Limb (tissue), 2 donors: ENCODE measurements at regions not wholly inside any gene's neighbourhood (a gene's known extent, or its start where the extent isn't known, plus 50 kb on each side); places are given as distances from the start of the nearest gene placed in this dataset.
A peak's percentile ranks its signal among the peaks of the same experiment; 100 is the strongest.
"Not testable (repeated sequence)": the region's sequence is repeated elsewhere in the genome, so short reads cannot be mapped to it uniquely, and the experiment has no call there.

Experiments used
- DNase-seq, 2 donors: peaks; one replicate each; pipeline ENCODE4 v3.0.0-alpha.2; 2016; ENCODE audit errors: extremely low spot score in 2 of 2

DNA sequence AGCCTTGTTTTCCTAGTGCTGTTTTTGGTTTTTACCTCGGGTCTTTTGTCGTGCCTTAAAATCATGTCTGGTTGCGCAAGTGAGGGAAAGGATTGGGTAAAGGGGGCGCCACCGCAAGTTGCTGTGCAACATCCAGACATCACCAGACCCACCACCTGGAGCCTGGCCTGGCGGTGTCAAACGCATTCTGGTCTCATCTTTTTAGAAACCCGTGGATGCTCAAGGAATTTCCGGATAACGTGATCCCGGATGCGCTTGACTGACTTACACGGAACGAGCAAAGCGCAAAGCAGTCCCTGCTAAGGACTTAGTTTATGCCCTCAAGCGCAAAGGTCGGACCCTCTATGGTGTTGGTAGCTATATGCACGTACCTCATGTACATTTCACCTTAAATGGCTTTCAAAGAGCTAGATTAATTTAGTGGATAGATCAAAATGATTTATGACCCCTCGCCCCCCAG lies 105.2 kb downstream of the OR2B2 start:
- DNase-seq = peak in 1 of 2 donors; percentile 69

DNA sequence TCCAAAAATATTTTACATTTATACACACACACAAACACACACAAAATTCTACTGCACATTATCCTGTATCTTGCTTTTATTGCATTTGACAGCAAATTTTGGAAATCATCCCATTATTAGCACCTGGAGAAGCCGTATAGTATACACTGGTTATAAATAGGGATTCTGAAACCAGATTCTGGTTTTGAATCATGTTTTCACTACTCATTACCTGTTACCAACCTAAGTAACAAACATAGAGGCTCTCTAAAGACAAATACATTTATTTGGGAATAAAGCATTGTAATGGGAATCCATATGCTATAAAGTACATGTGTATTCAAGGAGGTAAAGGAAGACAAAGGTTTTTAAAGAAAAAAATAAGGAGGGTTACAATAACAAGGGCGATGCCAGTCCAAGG lies 106.8 kb downstream of the OR2B2 start:
- DNase-seq = no peak

DNA sequence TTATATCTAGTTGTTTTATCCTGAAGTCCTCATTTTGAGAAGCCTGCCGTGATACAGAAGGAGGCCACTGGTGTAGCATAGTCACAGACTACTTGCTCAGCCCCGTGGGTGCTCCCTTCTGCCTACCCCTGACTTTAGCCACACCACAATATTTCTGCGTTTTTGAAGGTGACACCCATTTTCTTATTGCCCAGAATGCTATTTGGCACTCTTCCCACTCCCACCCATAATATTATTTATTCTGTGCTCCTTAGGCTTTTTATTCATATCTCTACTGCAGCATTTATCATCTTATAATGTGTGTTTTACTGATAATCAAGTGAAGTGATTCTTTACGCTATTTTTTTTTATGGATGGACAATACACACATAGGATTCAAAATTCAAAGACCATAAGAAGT lies 107.3 kb downstream of the OR2B2 start:
- no peak for DNase-seq

DNA sequence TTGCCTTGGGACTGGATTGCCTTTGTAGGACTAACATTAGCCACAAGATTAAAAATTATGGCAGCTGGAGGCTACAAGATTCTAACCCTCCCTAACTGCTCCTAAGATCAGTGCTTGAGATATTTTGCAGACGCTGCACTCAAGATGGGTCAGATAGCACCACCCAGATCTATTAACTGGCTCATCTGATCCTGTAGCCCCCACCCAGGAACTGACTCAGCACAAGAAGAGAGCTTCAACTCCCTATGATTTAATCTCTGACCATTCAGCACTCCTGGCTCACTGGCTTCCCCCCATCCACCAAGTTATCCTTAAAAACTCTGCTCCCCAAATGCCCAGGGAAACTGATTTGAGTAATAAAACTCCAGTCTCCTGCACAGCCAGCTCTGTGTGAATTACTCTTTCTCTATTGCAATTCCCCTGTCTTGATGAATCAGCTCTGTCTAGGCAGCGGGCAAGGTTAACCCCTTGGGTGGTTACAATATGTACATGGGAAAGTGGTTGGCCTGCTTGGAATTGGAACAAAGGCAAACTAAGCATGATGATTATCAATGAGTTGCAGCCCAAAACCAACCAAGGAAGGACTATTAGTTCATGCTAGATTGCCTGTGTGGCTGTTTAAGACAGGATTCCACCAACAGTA lies 111.3 kb downstream of the OR2B2 start:
- DNase-seq = no peak

DNA sequence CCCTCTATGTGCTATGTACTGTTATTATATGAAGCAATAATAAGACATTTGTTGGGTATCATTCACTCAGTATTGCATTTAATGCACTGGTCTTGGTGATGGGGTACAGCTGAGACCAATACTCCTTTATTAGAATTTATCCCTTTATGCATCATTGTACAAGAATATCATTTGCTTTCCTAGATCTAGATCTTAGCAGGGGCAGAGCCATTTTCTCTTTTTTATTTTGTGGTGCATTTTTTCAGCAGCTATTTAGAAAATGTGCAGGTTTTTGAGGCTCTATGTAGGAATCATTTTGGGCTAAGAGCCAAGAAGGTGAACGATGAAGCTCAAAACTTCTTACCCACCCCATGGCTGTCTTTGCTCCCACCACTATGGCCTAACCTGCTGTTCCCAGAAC lies 114.2 kb downstream of the OR2B2 start:
- no peak for DNase-seq

DNA sequence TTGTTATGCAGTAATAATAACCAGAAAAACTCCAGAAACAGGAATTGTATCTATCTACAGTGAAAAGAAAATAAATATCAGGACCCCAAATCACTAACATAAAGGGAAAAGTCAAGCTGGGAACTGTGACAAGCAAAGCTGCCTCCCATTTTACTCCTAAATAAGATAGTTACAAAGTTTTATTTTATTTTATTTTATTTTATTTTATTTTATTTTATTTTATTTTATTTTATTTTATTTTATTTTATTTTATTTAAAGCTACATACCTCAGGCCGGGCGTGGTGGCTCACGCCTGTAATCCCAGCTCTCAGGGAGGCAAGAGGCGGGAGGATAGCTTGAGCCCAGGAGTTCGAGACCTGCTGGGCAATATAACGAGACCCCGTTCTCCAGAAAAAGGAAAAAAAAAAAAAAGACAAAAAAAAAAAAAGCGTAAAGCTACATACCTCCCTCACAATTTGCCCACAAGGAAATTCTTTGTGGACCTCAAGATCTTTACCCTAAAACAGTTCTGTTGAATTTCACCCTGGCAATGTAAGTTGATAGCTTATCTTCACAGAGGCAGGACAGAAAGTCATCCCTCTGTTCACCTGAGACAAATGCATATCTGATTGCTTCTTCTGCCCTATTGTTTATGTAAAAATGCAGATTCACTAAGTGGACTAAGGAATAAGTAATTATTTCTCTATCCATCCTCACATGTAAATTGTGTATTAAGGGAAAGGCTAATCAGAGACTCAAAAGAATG lies 115.3 kb downstream of the OR2B2 start:
- DNase-seq = not testable (repeated sequence)

DNA sequence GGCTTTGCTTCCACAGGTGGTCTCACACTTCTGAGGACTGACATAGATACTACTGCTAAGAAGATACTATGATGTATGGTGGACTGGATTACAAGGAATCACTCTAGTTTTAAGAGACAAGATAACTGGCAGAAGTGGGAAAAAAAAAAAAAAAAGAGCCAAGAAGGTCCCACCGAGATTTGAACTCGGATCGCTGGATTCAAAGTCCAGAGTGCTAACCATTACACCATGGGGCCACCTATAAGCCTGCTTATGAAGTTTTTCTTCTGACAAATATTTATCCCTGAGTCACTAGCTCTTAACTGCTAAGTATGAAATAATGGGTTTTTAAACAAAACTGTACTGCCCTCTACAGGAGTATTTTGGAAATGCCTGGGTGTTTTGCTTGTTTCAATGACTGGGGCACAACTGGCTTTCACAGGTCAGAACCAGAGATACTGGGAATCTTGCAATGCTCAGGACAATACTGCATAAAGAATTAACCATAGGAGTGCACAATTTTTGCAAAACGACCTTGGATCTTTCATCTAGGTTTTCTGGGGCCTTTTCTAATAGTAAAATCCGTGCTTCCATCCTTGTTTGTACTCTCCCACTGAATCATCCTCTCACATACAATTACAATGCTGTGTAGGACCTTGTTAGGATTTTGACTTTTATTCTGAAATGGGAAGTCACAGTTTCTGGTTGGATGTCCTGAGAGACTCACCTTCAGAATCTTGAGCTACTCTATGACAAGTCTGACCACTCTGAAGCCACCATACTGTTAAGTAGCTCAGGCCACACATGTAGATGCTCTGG lies 116.3 kb downstream of the OR2B2 start:
- DNase-seq = peak; percentile 56 to 86

DNA sequence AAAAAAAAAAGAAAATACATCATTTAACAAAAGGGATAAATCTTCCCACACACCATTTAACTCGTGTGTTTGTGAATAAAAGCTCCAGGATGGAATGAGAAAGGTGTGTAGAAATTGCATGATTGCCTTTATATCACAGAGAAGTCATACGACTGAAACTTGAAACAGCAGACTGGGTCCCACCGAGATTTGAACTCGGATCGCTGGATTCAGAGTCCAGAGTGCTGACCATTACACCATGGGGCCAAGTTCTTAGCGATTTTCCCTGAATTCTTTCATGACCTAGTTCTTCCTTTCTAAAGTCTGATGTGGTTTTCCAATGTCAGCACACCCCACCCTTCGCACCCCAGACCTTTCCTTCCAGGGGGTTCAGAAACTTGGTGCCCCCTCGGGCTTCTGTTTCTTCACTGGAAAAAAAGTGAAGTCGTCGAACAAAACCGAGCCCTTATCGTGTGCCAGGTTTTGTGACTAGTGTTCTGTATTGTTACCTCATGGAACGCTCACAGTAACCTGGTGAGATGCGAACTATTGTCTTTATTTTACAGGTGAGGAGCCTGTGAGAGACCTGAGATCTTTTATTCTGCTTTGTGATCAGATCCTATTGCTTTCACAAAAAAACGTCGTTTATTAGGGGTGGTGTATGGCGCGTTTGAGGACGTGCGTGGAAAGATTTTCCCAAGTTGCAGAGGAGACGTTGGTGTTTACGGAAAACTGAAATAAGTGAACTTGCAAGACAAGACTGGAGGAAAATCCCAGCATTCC lies 120.8 kb downstream of the OR2B2 start:
- DNase-seq = peak; percentile 67 to 72

DNA sequence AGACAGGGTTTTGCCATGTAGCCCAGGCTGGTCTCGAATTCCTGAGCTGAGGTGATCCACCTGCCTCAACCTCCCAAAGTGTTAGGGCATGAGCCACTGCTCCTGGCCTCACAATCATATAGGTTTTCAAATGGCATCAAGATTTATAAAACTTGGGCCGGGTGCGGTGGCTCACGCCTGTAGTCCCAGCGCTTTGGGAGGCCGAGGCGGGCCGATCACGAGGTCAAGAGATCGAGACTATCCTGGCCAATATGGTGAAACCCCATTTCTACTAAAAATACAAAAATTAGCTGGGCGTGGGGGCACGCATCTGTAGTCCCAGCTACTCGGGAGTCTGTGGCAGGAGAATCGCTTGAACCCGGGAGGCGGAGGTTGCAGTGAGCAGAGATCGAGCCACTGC lies 123.8 kb downstream of the OR2B2 start:
- DNase-seq = not testable (repeated sequence)

DNA sequence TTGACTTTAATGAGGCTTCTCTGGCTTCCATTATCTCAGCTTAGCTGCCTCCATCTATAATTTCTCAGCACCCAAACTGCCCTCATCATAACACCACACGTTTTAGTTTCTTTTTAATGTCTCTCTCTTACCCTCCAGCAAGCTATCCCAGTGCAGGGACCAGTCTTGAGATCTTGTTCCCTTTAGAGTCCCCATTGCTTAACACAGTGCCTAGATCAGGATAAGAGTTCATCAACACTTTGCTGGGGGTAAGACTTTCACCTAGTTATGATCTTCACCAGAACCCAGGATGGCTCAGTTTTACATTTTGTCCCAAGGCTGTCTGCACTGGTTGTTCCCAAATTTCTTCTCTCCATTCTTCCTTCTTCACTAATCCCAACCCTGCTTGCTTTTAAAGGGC lies 126.1 kb downstream of the OR2B2 start:
- DNase-seq = no peak

DNA sequence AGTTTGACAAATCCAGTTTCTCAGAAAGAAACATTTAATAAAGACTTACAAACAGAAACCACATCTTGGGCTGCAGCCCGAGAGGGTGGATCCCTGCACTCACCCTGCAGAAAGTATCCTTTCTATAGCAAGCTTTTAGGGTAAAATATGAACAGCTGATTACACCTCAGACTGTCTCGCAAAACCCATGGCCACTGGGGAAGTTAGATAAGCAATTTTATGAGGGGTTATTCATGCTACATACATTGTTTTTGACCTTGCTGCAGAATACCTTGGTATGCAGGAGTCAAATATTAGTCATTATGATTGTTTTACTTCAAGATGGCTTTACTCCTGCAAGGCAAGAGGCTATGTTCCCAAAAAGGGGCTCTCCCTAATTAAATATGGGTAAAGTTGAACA lies 126.9 kb downstream of the OR2B2 start:
- no peak for DNase-seq

DNA sequence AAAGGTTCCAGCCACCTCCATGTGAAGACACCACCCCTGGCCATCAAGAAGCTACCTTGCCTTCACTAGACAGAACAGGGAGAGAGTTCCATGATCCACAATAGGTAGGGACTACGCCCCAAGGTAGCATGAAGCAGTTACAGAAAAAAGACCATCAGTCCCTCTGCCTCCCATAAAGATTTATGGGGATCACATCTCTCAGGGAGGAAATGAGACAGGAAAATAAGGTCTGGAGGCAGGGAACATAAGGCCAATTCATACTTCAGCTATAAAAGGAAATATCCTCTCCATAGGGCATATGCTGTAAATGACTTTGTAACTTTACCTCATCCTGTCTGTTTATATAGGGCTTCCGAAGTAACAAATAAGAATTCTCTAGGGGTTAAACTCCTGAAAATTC lies 129.4 kb downstream of the OR2B2 start:
- no peak for DNase-seq

DNA sequence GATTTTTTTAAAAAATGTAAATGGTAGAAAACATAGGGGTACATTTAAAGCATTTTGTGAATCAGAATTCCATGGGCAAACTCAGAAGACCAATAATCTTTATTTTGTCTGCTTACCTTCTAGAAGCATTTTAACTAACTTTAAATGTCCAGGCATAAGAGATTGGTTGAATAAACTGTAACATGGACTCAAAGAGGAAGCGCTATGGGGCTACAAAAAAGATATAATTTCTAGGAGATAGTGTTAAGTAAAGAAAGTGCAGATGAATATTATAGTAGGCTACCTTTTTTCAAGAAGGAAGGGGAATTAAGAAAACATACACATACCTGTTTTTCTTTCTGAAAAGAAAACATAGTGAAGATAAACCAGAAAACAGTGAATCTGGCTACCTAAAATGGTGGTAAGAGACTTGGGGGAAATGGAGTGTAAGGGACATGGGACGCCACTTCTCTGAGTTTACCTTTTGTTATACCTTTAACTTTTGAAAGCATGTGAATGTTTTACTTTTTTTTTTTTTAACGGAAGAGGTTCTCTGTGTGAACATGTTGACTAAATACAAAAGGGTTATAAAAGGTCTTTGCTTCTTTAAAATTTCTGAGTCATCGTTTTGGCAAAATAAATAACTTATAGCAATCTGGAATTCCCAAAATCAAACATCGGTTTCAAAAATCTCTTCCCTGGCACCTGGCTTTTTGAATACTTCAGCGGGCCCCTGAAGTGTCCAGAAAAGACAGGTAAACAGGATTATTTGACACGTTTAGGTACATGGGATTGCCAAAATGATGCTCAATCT lies 133.4 kb downstream of the OR2B2 start:
- no peak for DNase-seq

DNA sequence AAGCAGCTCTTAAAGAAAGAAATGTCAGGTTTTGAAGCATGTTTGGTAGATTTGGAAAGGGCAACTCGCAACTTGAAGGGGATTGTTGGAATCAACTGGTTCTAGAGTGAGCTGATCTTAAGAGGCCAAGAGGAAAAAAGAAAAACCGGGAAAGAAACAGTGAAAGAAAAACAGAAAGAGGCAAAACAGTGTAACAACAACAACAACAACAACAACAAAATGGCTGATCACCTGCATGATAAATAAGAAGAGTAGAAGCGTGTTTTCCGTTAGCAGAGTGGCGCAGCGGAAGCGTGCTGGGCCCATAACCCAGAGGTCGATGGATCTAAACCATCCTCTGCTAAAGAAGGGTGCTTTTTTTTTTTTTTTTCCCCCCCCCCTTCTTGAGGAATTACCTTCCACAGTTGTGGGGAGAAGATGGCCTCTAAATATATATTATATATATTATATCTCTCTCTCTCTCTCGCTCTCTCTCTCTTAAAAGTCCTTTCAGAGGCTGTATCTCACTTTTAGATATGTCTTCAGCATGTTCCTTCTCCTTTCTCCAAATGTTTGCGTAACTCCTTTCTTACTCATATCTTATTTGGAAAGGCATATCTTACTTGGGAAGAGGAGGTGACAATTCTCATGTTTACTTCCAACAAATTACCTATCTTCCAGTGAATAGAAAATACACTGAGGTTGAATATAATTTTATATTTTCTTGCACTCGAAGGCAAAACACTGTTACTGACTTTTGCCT lies 134.4 kb downstream of the OR2B2 start:
- no peak for DNase-seq

DNA sequence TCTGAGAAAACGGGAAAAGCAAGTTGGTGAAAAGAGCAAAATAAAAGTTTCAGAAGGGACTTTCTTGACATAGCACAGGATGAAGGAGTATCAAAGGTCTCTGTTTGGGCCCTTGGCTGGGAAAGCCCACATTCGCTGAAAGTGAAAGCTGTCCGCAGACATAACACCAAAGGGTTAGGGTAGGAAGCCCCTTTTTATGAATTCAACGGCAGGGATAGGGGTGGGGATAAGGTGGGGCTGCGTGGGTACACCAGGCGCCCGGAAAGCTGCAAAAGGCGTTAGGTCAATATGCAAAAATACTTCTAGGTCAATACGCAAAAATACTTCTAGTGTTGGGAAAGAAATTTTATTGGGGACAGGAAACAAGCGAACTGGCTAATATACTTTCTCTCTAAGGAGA lies 135.1 kb downstream of the OR2B2 start:
- DNase-seq = no peak

DNA sequence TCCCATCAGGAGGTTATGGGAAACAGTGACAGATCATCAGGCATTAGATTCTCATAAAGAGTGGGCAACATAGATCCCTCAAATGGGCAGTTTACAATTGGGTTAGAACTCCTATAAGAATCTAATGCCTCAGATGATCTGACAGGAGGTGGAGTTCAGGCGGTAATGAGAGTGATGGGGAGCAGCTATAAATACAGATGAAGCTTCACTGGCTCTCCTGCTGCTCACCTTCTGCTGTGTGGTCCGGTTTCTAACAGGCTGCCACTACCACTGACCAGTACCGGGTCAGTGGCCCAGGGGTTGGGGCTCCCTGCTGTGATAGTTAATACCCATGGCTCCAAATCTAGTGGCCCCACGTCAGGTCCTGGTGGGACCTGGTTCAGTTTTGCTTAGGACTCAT lies 135.7 kb downstream of the OR2B2 start:
- no peak for DNase-seq

DNA sequence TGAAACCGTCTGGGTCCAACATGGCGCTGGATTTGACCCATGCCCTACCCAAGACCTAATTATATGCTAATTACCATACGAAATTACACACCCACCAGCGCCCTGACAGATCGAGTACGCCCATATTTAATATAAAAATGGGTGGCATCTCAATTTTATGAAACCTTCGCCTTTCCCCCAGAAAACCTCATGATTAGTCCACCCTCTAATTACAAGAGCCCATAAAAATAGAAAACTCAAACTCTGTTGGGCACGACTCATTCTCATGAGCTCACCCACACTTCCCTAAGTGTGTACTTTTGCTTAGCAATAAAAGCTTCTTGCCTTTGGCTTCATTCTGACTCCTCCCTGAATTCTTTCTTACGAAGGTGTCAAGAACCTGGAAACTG lies 136.4 kb downstream of the OR2B2 start:
- no peak for DNase-seq

DNA sequence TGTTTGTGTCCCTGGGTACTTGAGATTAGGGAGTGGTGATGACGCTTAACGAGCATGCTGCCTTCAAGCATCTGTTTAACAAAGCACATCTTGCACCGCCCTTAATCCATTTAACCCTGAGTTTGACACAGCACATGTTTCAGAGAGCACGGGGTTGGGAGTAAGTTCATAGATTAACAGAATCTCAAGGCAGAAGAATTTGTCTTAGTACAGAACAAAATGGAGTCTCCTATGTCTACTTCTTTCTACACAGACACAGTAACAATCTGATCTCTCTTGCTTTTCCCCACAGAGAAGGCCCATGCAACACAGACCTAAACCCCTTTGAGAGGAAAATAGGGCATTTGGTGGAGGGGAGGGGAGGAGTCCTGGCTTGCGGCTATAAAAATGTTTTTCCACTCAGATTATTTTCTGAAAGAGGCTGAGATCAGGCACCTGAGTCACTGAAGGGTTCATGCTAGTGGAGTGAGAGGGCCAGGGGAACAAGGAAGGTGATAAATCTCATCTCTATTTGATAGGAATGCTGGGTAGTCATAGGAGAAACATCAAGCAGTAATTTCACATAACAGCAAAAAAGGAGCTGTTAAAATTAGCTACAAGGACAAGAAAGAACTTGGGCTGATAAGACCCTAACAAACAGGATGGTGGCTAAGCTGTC lies 136.9 kb downstream of the OR2B2 start:
- DNase-seq = not testable (repeated sequence)

DNA sequence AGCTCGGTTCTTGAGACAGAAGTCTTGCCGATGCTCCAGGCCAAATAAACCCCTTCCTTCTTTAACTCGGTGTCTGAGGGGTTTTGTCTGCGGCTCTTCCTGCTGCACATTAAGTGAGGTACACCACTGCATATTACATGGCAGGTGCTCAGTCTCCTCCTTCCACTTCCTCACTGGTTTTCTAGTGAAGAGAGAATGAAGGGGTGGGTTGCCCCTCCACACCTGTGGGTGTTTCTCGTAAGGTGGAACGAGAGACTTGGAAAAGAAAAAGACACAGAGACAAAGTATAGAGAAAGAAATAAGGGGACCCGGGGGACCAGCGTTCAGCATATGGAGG lies 138.0 kb downstream of the OR2B2 start:
- DNase-seq = not testable (repeated sequence)
